HG02870 (cell line): ENCODE measurements at regions not wholly inside any gene's neighbourhood (a gene's known extent, or its start where the extent isn't known, plus 50 kb on each side); places are given as distances from the start of the nearest gene placed in this dataset.

ENCODE experiments used
- ATAC-seq: cut with Tn5 transposase; IDR thresholded peaks from one replicate; pipeline ENCODE4 v1.9.1; 2021; ENCODE audit warnings: mild to moderate bottlenecking, moderate library complexity; ENCODE audit not compliant: unreplicated experiment

DNA sequence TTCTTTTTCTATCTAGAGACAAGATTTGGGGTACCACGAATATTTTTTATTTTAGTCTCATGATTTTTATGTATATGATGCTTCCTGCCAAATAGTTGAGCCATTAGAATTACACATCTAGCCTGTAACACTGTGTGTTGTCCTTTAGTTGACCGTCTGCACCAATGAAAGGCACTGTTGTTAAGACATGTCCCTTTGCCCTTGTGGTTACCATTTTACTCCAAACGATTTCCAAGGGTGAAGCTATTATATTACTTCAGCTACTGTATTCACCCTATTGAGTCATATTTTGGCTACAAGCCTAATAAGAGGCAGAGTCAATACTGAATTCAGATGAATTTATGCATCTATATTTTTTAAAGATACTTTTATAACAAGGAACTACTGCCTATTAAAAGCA lies 207.6 kb downstream of the CETN3 start:
- ATAC-seq: no peak

DNA sequence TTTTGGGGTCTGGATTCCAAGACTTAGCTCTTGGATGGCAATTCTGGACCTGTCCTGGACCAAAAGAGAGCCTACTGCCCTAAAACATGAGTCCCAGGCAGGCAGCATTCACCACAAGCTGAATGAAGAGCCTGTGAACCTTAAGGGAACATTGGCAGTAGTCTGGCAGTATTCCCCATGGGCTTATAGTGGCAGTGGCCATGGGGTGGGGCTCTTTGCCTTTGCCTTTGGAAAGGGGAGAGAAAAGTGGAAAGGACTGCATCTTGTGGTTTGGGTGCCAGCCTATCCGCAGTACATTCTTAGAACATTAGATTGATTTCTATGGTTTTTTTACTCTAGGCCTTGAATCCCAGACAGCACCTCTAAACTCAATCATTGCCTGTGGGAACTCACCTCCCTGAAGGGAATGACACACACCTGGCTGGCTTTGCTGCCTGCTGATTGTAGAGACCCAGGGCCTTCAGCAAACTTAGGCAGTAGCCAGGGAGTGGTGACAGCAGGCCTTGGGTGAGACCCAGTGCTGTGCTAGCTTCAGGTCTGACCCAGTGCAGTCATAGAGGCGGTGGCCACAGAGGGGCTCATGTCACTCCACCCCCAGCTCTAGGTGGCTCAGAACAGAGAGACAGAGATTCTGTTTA lies 216.3 kb downstream of the CETN3 start:
- no peak for ATAC-seq

DNA sequence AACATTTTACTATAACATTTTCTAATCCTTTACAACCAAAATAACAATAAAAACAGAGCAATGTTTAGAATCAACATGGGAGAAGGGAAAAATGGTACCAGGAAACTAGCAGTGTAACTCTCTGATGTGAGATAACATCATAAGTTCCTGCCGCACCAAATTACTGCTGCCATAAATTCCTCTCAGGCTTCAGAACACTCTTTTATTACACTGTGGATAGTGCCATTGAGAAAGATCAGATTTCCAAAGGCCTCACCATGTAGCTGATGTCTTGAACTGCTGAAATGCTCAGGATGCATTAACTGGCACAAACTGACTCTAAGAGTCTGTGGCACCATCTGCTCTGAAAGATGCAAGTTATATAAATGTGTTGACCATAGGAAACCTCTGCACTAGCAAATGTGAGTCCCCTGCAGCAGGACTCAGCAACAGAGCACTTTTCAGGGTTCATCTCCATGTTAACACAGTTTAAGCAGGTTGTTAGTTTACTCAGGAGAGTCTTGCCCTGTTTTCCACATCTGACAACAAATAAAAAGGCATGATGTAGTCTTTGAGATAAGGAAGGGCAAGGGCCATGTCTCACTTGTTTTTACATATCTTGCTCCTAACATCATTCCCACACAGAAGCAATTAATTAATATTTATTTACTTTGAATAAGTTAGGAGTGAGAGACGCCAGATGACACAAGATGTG lies 218.1 kb downstream of the CETN3 start:
- ATAC-seq: no peak

DNA sequence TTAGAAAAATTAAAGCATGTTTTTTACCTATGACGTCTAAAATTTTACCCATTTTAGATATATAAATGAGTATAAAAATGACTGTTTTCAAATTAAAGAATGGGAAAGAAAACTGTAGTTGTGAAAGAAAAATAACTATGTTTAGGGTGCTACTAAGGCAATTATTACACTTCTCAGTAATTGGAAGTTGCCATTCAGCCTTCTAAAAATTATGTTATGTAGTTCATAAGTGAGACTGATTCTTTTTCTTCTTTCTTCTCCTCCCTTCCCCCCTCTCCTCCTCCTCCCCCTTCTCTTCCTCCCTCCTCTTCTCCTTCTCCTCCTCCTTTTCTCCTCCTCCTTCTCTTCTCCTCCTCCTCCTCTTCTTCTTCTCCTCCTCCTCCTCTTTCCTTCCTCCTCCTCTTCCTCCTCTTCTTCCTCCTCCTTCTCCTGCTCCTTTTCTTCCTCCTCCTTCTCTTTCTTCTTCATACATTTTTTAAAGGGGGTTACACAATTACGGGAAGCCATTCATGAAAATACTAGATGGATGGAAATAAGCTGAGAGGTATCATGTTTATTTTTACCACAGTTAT lies 223.6 kb downstream of the CETN3 start:
- no peak for ATAC-seq

DNA sequence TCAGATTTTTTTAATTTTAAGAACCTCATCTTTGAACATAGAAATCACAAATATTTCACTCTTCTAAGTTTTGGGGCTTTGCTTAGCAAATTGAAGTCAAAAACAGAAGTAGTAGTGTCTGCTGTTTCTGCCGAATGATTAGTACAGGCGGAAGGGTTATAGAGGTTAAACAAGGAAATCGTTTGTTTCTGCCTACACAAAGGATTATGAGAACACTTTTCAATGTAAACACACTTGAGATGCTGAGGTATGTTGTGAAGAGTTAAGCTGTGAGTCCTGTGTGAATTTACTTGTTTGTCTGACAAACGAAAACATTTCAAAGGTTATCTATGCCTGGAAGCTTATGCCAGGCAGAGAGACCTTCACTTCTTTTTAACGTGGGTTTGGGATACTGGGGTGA lies 224.8 kb downstream of the CETN3 start:
- no peak for ATAC-seq

DNA sequence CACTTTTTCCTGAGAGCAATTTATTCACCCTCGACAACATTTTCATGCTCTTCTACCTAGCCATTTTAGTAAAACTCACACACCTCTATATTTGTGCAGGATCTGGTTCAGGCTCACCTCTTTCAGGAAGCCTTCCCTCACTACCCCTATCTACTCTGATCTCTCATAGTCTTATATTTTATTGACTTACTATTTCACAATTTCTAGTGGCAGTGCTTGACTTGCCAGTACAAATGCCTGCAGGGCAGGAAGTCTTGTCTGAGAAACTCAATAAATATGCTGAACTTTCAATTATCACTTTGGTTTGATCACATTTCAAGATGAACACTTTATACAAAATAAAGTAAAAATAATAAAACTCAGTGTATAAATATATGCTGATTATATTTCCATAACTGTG lies 226.8 kb downstream of the CETN3 start:
- ATAC-seq: no peak

DNA sequence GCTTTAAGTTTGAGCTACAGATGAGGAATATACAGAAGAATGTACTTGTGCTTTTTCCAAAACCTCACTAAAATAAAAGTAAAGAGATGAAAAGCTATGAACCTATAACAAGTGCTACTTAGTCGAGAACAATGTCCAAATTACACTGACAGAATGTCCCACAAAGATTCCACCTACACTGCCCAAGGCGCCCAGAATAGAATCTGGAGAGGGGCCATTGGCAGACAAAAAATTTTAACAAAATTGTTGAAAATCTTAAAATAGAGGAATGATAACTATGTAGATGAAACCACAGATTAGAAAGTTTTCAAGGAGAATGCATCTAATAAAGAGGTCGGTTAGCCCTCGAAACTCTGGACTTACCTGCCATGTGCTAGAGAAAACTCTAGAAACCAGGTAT lies 235.3 kb downstream of the CETN3 start:
- no peak for ATAC-seq

DNA sequence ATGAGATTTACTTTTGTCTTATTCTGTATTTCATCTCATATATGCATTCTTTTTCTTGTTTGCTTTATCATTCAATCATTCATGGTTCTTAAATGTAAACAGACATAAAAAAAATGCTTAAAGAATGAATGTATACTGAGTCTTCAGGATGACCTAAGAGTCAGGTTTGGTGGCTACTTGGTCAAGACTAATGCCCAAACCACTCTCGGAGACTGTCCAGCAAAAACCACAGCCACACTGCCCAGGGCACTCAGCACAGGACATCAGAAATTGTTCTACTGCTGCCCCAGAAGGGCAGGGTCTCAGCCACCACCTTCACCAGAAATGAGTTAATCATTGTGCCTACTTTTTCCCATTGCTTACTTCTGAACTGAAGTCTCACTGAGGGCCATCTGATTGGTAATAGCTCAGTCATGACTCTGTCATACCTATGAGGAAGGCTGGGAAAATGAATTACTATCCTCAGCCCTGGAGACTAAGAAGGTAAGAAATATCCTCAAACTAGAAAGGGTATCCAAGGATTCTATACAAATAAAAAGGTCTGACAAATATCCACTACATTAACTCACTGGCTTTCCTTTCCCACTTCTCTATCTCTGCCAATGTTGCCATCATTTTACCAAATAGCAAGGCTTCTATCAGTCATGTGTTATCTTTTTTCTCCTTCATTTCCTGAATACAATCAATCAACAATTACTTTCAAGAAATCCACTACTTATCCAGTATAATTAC lies 236.1 kb downstream of the CETN3 start:
- ATAC-seq: no peak

DNA sequence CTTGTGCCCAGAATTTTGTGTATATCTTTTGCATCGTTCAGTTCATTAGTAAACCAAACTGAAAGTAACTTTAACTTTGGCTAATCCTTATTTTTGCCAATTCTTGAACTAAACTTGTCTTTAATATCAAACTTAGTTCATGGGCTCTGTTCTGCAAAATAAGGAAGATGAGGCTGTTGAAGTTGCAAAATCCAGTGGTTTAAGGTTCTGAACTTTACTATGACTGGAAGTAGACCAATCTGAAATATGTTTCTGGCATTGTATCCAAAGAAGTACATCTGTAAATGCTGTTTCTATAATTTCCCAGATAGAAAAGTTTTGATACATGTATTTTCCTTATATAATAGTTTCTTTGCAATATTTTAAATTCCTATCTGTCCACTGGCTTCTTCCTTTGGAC lies 238.1 kb downstream of the CETN3 start:
- no peak for ATAC-seq

DNA sequence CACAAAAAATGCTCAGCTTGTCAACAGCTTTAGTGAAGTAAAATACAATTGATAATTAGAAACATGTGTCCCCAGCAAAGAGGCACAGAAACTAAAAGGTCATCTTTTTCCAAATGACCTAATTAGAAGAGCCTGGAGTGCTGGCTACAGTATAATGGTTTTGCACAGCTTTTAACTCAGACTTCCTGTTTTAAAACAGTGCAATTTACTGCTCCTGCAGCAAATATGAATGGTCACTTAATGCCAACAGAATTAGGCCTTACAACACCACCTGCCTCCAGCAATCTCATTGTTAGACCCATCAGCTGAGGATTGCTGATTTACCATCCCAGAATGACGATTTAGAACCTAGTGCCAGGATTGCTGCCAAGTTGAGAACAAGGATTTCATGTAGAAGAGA lies 239.3 kb downstream of the CETN3 start:
- ATAC-seq: no peak

DNA sequence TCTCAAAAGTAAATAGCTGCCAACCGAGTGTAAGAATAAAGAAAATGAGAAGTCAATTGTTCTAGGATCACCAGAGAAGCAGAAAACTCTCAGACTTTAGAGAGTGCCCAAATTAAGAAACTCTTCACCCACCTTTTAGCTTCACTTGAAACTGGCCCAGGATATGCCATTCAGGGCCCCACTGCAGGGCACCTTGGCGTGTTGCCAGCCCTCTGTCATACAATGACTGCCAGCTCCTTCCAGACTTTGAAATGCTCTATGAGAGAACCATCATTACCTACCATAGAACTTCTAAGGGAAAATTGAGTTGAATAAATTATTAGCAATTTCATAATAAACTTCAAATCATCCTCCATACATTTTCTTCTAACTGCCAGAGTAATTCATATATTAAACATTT lies 240.5 kb downstream of the CETN3 start:
- no peak for ATAC-seq

DNA sequence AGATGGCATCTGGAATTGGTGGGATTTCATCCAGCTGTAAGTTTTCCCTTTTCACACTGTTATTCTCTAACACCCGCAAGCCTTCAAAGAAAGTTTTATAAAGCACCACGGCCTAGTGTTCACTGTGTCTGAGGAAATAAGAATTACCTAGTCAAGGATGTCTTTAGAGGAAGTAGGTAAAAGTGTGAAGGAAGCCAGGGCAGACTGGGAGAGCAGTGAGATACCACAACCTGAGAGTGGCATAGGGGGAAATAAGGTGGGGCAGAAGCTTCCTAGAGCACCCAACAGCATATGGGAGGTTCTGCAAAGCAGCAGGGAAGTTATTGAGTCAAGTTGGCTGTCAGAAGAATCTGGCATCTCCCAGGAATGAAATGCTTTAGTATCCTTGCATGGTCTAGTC lies 241.2 kb downstream of the CETN3 start:
- ATAC-seq: no peak

DNA sequence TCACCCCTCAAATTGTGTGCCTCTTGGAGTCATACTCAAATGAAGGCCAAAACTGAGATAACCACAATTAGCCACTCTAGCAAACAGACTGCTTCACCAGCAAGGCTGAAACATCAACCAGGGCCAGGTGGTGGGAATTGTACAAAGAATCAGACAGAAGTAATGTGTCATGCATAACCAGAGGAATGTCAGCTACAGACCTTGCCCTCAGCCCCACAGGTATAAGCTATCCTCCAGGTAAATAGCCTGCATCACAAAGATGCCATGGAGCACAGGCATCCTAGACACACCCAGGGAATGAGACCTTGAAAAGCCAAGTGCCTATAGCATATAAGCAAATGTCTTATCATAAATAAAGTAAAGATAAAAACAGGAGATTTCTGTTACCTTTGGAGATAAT lies 242.7 kb downstream of the CETN3 start:
- ATAC-seq: no peak

DNA sequence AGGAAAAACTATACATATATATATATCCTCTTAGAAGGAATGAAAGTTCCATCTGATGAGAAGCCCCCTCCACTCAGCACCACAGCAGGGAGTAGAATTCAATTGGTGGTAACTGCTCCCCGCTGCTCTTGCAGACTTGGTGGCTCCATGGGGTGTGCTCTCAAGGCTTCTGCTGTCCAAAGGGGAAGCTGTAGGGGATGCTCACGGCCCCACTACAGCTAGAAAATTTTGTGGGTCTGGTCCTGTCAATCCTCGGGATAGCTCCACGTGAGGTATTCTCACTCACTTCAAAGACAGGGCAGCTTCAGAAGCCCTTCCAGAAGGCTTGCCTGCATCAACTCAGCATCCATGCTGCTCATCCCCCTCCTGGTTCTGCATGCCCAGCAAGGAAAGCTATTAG lies 247.2 kb downstream of the CETN3 start:
- ATAC-seq: no peak

DNA sequence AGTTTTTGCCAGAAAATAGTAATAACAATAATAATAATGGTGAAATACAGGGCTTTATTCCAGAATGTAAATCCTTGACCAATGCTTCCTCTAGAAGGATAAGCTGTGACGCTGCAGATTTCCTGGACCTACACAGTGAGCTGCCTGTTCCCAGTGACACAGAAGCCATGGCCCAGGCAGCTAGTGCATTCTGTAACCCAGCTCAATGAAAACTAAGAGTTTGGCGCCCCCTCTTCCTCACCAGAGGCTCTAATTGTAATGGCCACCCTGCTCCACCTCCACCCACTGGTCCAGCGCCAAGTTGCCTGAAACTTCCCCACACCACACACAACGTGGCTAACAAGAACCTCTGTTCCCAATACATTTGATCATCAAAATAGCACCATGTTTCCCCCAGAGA lies 248.1 kb downstream of the CETN3 start:
- ATAC-seq: no peak

DNA sequence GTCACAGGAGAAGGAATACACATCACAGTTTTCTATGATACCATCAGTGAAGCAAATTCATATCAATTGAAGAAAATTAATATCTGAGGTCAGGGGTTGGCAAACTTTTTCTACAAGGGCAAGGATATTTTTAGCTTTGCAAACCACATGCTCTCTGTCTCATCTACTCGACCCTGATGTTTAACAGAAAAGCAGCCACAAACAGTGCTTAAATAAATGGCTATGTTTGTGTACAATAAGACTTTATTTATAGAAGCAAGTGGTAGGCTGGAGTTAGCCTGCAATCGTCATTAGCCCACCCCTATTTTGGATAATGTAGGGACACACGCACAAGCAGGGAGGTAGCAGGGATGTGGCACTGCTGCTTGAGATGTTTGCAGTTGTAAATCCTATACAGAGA lies 251.4 kb downstream of the CETN3 start:
- ATAC-seq: no peak

DNA sequence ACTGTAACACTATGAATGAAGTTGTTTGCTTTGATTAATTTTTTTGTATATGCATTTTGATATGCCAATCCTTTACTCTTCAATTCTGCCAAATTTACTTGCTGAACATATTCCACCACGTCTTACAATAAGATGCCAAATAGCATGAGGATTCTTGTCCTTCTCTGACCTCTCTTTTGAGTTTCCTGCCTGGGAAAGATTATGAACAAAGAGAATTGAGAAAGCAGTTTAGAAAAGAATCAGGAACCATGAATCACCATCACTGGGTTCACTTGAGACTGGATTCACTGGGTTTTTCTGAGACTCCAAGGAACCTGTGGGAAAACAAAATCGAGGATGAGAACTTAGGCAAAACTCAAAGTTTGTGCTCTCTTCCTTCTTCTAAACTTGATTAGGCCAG lies 256.5 kb downstream of the CETN3 start:
- ATAC-seq: no peak

DNA sequence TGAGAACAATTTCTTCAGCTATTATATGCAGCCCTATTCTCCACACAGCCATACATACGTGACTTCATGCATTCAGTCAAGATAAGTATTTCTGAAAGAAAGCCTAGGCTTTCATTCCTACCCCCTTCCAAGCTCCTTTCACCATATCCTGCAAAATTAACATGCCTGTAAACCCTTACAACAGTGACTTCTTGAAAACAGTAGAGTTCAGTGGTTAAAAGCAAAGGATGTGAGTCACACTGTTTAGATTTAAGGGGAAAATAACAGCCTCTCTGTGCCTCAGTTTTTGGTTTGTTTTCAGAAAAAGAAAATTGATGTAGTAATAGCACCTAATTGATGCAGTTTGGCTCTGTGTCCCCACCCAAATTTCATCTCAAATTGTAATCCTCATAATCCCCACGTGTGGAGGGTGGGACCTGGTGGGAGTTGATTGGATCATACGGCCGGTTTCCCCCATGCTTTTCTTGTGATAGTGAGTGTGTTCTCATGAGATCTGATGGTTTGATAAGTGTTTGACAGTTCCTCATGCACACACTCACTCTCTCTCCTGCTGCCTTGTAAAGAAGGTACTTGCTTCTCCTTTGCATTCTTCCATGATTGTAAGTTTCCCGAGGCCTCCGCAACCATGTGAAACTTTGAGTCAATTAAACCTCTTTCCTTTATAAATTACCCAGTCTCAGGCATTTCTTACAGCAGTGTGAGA lies 264.8 kb downstream of the CETN3 start:
- no peak for ATAC-seq

DNA sequence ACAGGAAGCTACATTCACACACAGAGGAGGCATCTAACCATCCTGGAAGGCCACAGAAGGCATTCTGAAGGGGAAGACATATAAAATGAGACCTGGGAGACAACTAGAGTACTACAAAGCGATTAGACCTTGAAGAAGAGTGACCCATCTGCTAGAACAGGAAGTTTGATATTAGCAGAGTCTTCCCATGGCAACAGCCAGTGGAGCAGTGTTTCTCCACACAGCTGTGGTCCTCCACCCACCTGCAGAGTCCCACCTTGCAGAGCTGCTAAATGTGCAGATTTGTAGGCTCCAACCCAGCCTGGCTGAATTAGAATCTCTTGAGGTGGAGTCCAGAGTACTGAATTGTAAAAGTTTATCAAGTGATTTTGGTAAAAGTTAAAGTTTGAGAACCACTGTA lies 267.0 kb downstream of the CETN3 start:
- no peak for ATAC-seq

DNA sequence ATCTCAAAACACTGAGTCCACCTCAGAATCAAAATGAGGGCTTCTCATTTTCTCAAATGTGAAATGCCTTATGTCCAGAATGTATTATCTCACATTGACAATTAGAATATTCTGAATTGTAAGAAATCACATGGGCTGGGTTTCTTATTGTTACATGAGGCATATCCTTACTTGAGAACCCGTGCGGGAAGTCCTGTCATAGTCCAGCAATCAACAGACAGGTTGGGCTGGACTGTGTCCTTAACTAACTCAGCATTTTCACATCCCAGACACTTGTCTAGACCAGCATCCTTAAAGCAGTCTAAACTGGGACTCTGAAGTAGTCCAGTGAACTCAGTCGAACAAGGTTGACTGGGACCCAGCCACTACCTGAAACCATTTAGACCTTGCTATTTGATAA lies 267.6 kb downstream of the CETN3 start:
- ATAC-seq: no peak

DNA sequence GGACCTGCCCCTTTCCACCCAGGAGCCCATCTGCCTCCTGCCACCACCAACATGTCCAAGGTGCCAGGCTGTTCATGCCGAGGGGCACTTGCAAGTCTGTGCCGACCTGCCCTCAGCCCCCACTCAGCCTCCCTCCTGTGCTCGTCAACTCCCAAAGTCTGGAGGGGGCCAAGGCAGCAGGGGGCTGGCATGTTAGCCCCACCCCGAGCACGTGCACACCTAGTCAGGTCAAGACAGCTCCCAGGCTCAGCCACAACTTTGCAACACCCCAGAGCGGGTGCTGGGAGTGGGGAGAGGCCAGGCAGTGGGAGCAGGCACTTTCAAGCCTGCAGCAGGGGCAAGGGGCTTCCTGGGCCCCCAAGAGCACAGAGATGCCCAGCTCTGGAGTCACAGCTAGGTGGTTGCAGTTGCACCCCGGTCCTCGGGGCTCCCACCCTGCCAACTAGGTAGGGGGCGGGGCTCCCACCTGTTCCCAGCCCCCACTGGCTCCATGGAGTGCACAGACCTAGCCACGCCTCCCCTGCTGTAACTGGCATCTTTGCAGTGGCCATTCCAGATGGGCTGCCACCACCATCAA lies 272.5 kb downstream of the CETN3 start:
- ATAC-seq: no peak
